SK-N-SH treated with all-trans-retinoic acid at 6 μM for 48 hours (cell line): ENCODE measurements at regions not wholly inside any gene's neighbourhood (a gene's known extent, or its start where the extent isn't known, plus 50 kb on each side); places are given as distances from the start of the nearest gene placed in this dataset.
"Not testable (repeated sequence)": the region's sequence is repeated elsewhere in the genome, so short reads cannot be mapped to it uniquely, and the experiment has no call there.

ENCODE experiments used
- ATAC-seq: fragments of 200-7000 bp; cut with Tn5 transposase; 3 replicates; pipeline ENCODE4 v1.9.1; 2020; ENCODE audit warnings: mild to moderate bottlenecking, moderate library complexity
- ARNTL ChIP-seq: fragments of 450-650 bp; formaldehyde crosslinking; IDR thresholded peaks from 2 replicates; pipeline ENCODE4 v1.5.0; 2020; ENCODE audit warnings: low read depth, mild to moderate bottlenecking, moderate library complexity, borderline replicate concordance
- BACH2 ChIP-seq: fragments of 250-450 bp; sonication (Bioruptor Pico); IDR thresholded peaks from 2 replicates; pipeline ENCODE4 v1.9.0; 2021; ENCODE audit warnings: mild to moderate bottlenecking, borderline replicate concordance
- CSDC2 ChIP-seq: fragments of 250-450 bp; sonication (Bioruptor Pico); IDR thresholded peaks from 2 replicates; pipeline ENCODE4 v1.5.0; 2020; ENCODE audit warnings: mild to moderate bottlenecking, moderate library complexity
- ESRRG ChIP-seq: fragments of 250-450 bp; sonication (Bioruptor Pico); IDR thresholded peaks from 2 replicates; pipeline ENCODE4 v1.6.1; 2021; ENCODE audit warnings: mild to moderate bottlenecking
- GLIS3 ChIP-seq: fragments of 250-450 bp; sonication (Bioruptor Pico); IDR thresholded peaks from 2 replicates; pipeline ENCODE4 v1.5.0; 2020; ENCODE audit warnings: mild to moderate bottlenecking, moderate library complexity
- OSR1 ChIP-seq: fragments of 250-450 bp; sonication (Bioruptor Pico); IDR thresholded peaks from 2 replicates; pipeline ENCODE4 v1.8.0; 2022; ENCODE audit warnings: moderate library complexity, mild to moderate bottlenecking, inconsistent platforms
- RARB ChIP-seq: fragments of 250-450 bp; sonication (Bioruptor Pico); IDR thresholded peaks from 2 replicates; pipeline ENCODE4 v1.8.0; 2021; ENCODE audit warnings: mild to moderate bottlenecking, moderate library complexity
- TCF4 ChIP-seq: fragments of 250-450 bp; sonication (Bioruptor Pico); IDR thresholded peaks from 2 replicates; pipeline ENCODE4 v1.8.0; 2021; ENCODE audit warnings: mild to moderate bottlenecking, moderate library complexity, borderline replicate concordance
- TOX ChIP-seq: fragments of 250-450 bp; sonication (Bioruptor Pico); IDR thresholded peaks from 2 replicates; pipeline ENCODE4 v1.8.0; 2021; ENCODE audit warnings: mild to moderate bottlenecking, moderate library complexity, borderline replicate concordance
- ZC3H10 ChIP-seq: fragments of 250-450 bp; sonication (Bioruptor Pico); IDR thresholded peaks from 2 replicates; pipeline ENCODE4 v1.5.1; 2021; ENCODE audit warnings: mild to moderate bottlenecking, moderate library complexity
- ZFP3 ChIP-seq: fragments of 250-450 bp; sonication (Bioruptor Pico); IDR thresholded peaks from 2 replicates; pipeline ENCODE4 v1.5.0; 2020; ENCODE audit warnings: mild to moderate bottlenecking, moderate library complexity
- ZNF565 ChIP-seq: fragments of 450-650 bp; formaldehyde crosslinking; conservative IDR thresholded peaks from 2 replicates; pipeline ENCODE4 v1.5.0; 2020; ENCODE audit warnings: low read depth, mild to moderate bottlenecking, moderate library complexity
- ZNF70 ChIP-seq: fragments of 450-650 bp; formaldehyde crosslinking; IDR thresholded peaks from 2 replicates; pipeline ENCODE4 v1.5.0; 2020; ENCODE audit warnings: mild to moderate bottlenecking, moderate library complexity
- ZNF8 ChIP-seq: fragments of 450-650 bp; formaldehyde crosslinking; IDR thresholded peaks from 2 replicates; pipeline ENCODE4 v1.5.0; 2020; ENCODE audit warnings: mild to moderate bottlenecking, moderate library complexity
- TF ChIP-seq, protein P1 (sequence below): fragments of 250-450 bp; sonication (Bioruptor Pico); IDR thresholded peaks from 2 replicates; pipeline ENCODE4 v1.8.0; 2020; ENCODE audit warnings: mild to moderate bottlenecking, moderate library complexity, borderline replicate concordance
- TF ChIP-seq, protein P2 (sequence below): fragments of 250-450 bp; sonication (Bioruptor Pico); IDR thresholded peaks from 2 replicates; pipeline ENCODE4 v1.5.0; 2020; ENCODE audit warnings: mild to moderate bottlenecking, moderate library complexity
- TF ChIP-seq, protein P3 (sequence below): fragments of 250-450 bp; sonication (Bioruptor Pico); IDR thresholded peaks from 2 replicates; pipeline ENCODE4 v1.5.1; 2020; ENCODE audit warnings: low read depth, mild to moderate bottlenecking, moderate library complexity
- TF ChIP-seq, protein P4 (sequence below): fragments of 250-450 bp; sonication (Bioruptor Pico); IDR thresholded peaks from 2 replicates; pipeline ENCODE4 v1.5.1; 2021; ENCODE audit warnings: mild to moderate bottlenecking, moderate library complexity
- TF ChIP-seq, protein P5 (sequence below): fragments of 250-450 bp; sonication (Bioruptor Pico); IDR thresholded peaks from 2 replicates; pipeline ENCODE4 v1.8.0; 2021; ENCODE audit warnings: low read depth, mild to moderate bottlenecking, moderate library complexity, borderline replicate concordance

DNA sequence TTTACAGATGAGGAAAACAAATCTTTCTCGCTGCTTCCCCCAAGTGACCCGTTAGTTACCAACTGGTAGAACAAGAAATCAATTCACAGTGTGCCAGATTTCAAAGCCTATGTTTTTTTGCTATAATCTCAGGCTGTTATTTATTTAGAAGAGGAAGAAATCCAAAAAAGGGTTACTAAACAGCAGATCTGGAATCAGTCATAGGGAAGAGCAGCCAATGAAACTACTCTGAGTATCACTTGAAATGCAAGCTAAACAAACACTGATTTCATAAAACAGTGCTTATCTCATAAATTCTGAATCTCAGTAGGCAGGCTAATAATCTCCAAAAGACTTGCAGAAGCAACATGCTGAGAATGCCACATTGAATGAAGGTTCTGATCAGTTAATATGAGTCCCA lies 829.5 kb upstream of the ACO1 start (continued):
- TF ChIP-seq, protein P1, sequence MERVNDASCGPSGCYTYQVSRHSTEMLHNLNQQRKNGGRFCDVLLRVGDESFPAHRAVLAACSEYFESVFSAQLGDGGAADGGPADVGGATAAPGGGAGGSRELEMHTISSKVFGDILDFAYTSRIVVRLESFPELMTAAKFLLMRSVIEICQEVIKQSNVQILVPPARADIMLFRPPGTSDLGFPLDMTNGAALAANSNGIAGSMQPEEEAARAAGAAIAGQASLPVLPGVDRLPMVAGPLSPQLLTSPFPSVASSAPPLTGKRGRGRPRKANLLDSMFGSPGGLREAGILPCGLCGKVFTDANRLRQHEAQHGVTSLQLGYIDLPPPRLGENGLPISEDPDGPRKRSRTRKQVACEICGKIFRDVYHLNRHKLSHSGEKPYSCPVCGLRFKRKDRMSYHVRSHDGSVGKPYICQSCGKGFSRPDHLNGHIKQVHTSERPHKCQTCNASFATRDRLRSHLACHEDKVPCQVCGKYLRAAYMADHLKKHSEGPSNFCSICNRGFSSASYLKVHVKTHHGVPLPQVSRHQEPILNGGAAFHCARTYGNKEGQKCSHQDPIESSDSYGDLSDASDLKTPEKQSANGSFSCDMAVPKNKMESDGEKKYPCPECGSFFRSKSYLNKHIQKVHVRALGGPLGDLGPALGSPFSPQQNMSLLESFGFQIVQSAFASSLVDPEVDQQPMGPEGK = no peak
- TF ChIP-seq TOX (CRISPR knock-in tag) = no peak
- TF ChIP-seq ESRRG (CRISPR knock-in tag) = no peak
- TF ChIP-seq ZNF8 (CRISPR knock-in tag) = no peak
- no peak for TF ChIP-seq OSR1 (CRISPR knock-in tag)
- no peak for TF ChIP-seq BACH2 (CRISPR knock-in tag)

DNA sequence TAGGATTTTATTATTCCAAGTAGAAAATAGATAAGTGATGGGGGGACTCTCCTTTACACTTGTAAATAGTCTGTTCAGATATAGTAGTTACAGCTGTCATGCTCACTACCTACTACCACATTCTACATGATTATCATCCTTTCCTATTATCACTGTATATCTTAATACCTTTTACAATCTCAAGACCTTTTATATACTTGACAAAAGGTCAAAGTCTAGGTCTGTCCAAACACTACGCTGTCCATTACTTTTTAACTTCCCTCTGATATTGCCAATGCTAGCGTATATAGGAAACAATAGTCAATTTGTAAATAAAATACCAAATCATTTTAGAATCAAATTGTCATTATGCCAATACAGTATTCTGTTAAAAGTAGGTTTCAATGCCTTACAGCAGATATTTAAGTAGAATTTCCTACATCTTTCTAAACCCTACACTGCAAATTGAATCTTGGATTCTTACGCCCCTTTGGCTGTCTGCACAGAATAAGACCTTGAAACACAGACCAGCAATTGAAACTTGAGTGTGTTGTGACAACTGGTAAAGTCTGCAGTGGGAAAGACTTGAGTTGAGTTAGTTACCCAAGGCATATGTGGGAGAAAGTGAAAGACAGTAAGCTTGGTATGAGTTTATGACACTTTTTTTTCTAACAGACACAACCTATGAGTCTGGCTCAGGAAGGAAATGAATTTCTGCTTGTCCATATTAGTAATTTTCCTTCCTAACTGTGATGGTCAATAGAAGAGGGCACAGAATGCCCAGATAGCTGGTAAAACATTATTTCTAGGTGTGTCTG lies 827.6 kb upstream of the ACO1 start:
- ATAC-seq = no peak
- TF ChIP-seq, protein P2, sequence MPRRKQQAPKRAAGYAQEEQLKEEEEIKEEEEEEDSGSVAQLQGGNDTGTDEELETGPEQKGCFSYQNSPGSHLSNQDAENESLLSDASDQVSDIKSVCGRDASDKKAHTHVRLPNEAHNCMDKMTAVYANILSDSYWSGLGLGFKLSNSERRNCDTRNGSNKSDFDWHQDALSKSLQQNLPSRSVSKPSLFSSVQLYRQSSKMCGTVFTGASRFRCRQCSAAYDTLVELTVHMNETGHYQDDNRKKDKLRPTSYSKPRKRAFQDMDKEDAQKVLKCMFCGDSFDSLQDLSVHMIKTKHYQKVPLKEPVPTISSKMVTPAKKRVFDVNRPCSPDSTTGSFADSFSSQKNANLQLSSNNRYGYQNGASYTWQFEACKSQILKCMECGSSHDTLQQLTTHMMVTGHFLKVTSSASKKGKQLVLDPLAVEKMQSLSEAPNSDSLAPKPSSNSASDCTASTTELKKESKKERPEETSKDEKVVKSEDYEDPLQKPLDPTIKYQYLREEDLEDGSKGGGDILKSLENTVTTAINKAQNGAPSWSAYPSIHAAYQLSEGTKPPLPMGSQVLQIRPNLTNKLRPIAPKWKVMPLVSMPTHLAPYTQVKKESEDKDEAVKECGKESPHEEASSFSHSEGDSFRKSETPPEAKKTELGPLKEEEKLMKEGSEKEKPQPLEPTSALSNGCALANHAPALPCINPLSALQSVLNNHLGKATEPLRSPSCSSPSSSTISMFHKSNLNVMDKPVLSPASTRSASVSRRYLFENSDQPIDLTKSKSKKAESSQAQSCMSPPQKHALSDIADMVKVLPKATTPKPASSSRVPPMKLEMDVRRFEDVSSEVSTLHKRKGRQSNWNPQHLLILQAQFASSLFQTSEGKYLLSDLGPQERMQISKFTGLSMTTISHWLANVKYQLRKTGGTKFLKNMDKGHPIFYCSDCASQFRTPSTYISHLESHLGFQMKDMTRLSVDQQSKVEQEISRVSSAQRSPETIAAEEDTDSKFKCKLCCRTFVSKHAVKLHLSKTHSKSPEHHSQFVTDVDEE (CRISPR knock-in tag) = no peak
- no peak for TF ChIP-seq ZC3H10
- TF ChIP-seq ZNF8 (CRISPR knock-in tag) = no peak
- no peak for TF ChIP-seq ESRRG (CRISPR knock-in tag)
- TF ChIP-seq TOX (CRISPR knock-in tag) = no peak
- no peak for TF ChIP-seq ZFP3 (CRISPR knock-in tag)

DNA sequence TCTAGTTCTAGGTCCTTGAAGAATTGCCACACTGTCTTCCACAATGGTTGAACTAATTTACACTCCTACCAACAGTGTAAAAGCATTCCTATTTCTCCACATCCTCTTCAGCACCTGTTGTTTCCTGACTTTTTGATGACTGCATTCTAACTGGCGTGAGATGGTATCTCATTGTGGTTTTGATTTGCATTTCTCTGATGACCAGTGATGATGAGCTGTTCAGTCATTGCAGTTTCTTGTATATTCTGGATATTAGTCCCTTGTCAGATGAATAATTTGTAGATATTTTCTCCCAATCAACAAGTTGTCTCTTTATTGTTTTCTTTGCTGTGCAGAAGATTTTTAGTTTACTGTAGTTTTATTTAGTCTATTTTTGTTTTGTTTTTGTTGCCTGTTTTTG lies 812.3 kb upstream of the ACO1 start:
- not testable (repeated sequence) for ATAC-seq

DNA sequence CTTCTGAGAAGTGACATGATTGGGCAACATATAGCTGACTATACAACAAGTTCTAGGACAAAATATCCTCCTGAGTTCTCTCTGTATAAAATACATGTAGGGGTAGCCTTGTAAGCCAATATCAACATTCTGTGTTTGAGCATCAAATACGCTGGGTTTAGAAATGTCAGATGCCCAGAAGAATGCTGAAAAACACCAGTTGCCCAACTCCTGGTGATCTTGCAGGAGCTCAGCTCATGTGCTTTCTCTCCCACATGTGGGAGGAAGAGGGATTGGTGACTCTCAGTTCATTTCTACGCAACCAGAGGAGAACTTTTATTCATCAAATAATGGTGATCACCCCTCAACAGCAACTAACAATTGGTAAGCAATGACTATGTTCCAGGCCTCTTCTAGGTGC lies 810.9 kb upstream of the ACO1 start:
- TF ChIP-seq BACH2 (CRISPR knock-in tag) (no peak), CSDC2 (CRISPR knock-in tag) (no peak), ARNTL (no peak), OSR1 (CRISPR knock-in tag) (no peak), RARB (CRISPR knock-in tag) (no peak), TCF4 (no peak), GLIS3 (CRISPR knock-in tag) (no peak), ESRRG (CRISPR knock-in tag) (no peak), ZNF565 (CRISPR knock-in tag) (no peak), ZNF70 (CRISPR knock-in tag) (no peak), TOX (CRISPR knock-in tag) (no peak), ZC3H10 (no peak), ZFP3 (CRISPR knock-in tag) (no peak), ZNF8 (CRISPR knock-in tag) (no peak)
- TF ChIP-seq, protein P3, sequence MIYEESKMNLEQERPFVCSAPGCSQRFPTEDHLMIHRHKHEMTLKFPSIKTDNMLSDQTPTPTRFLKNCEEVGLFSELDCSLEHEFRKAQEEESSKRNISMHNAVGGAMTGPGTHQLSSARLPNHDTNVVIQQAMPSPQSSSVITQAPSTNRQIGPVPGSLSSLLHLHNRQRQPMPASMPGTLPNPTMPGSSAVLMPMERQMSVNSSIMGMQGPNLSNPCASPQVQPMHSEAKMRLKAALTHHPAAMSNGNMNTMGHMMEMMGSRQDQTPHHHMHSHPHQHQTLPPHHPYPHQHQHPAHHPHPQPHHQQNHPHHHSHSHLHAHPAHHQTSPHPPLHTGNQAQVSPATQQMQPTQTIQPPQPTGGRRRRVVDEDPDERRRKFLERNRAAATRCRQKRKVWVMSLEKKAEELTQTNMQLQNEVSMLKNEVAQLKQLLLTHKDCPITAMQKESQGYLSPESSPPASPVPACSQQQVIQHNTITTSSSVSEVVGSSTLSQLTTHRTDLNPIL (CRISPR knock-in tag) = no peak
- TF ChIP-seq, protein P4, sequence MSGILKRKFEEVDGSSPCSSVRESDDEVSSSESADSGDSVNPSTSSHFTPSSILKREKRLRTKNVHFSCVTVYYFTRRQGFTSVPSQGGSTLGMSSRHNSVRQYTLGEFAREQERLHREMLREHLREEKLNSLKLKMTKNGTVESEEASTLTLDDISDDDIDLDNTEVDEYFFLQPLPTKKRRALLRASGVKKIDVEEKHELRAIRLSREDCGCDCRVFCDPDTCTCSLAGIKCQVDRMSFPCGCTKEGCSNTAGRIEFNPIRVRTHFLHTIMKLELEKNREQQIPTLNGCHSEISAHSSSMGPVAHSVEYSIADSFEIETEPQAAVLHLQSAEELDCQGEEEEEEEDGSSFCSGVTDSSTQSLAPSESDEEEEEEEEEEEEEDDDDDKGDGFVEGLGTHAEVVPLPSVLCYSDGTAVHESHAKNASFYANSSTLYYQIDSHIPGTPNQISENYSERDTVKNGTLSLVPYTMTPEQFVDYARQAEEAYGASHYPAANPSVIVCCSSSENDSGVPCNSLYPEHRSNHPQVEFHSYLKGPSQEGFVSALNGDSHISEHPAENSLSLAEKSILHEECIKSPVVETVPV (CRISPR knock-in tag) = no peak
- TF ChIP-seq, protein P5, sequence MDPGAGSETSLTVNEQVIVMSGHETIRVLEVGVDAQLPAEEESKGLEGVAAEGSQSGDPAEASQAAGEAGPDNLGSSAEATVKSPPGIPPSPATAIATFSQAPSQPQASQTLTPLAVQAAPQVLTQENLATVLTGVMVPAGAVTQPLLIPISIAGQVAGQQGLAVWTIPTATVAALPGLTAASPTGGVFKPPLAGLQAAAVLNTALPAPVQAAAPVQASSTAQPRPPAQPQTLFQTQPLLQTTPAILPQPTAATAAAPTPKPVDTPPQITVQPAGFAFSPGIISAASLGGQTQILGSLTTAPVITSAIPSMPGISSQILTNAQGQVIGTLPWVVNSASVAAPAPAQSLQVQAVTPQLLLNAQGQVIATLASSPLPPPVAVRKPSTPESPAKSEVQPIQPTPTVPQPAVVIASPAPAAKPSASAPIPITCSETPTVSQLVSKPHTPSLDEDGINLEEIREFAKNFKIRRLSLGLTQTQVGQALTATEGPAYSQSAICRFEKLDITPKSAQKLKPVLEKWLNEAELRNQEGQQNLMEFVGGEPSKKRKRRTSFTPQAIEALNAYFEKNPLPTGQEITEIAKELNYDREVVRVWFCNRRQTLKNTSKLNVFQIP (CRISPR knock-in tag) = no peak

More for the DNA sequence above, 810.9 kb upstream of the ACO1 start:
- no peak for ATAC-seq
